ENCODE measurements at regions not wholly inside any gene's neighbourhood (a gene's known extent, or its start where the extent isn't known, plus 50 kb on each side); places are given as distances from the start of the nearest gene placed in this dataset.
A peak's percentile ranks its signal among the peaks of the same experiment; 100 is the strongest.

DNA sequence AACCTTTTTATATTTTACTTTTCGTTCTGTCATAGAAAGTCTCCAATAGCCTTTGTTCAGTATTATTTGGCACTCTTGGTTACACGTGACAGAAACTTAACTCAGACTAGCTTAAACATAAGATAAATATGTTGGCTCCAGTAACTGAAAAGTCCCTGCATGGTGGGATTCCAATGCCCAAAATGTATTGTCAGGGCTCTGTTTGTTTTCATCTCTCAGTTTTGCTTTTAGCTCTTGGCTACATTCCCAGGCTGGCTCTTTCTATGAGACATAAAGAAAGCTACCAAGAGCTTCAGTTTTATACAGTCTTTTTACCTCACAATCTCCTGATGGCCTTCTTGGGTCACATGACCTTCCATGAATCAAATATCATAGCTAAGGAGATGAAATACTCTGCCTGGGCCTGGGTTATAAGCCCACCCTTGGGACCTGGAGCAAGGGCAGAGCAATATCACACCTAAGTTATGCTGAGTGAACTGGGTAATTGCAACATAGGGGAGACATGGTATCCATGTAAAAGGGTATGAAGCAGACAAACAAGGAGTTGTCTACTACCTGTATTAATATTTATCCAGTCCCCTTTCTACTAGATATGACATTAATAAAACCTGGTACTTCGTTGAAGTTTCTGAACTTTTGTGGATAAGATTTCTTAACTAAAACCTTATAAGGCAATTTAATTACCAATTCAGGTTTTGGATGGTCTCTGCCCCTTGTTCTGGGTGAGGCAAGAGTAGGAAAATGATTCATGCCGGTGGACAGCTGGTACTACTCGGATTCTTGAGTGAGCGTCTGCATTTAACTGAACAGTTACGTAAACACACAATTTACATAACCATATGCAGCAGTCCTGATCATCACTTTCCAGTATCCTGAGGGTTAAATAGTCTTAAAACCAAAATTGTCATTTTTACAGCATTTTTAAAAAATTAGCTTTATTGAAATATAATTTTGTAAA, 442.3 kb downstream of the GPATCH2 start:
- no peaks in the 10 kb centered on the region for H3K9me3 ChIP-seq (ENCODE audit: control insufficient read depth, insufficient read depth, low read depth, low read length)
- H2AFZ ChIP-seq (ENCODE audit: low read length) = no peak overlapping the region
- H3K27me3 ChIP-seq (ENCODE audit: control insufficient read depth, insufficient read depth, low read length) = no peaks in the 10 kb centered on the region
- no peak overlapping the region for H3K9ac ChIP-seq (ENCODE audit: insufficient read depth, low read length)
- H3K4me3 ChIP-seq (replicated peaks in 1 of 4; ENCODE audit: control extremely low read depth in 1 of 4, insufficient read depth in 1 of 4, low read depth in 3 of 4, low read length in 4 of 4) = no peak overlapping the region
- DNase-seq (ENCODE audit: low read depth in 2 of 2) = peak; percentile 4 to 68
- TF ChIP-seq EZH2 (IDR thresholded peaks at IDR 0.05; ENCODE audit: low read length, missing control alignments) = no peak
- TF ChIP-seq, protein P1, sequence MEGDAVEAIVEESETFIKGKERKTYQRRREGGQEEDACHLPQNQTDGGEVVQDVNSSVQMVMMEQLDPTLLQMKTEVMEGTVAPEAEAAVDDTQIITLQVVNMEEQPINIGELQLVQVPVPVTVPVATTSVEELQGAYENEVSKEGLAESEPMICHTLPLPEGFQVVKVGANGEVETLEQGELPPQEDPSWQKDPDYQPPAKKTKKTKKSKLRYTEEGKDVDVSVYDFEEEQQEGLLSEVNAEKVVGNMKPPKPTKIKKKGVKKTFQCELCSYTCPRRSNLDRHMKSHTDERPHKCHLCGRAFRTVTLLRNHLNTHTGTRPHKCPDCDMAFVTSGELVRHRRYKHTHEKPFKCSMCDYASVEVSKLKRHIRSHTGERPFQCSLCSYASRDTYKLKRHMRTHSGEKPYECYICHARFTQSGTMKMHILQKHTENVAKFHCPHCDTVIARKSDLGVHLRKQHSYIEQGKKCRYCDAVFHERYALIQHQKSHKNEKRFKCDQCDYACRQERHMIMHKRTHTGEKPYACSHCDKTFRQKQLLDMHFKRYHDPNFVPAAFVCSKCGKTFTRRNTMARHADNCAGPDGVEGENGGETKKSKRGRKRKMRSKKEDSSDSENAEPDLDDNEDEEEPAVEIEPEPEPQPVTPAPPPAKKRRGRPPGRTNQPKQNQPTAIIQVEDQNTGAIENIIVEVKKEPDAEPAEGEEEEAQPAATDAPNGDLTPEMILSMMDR (conservative IDR thresholded peaks at IDR 0.05 in 1 of 2, IDR thresholded peaks at IDR 0.05 in 1 of 2; ENCODE audit: low read depth in 1 of 2, low read length in 2 of 2) = no peak
- no peak overlapping the region for H3K4me2 ChIP-seq (ENCODE audit: extremely low read depth, insufficient read depth, low read length)
- H3K79me2 ChIP-seq (ENCODE audit: control insufficient read depth, insufficient read depth, low read length) = no peaks in the 10 kb centered on the region
- H3K4me1 ChIP-seq (ENCODE audit: control insufficient read depth, extremely low read depth, insufficient read depth, low read length) = no peaks in the 10 kb centered on the region
- no peaks in the 10 kb centered on the region for H3K36me3 ChIP-seq (ENCODE audit: control insufficient read depth, insufficient read depth, low read length)
- no peak overlapping the region for H3K27ac ChIP-seq (ENCODE audit: insufficient read depth, low read length)
- H4K20me1 ChIP-seq (ENCODE audit: control insufficient read depth, extremely low read depth, insufficient read depth, low read length) = no peaks in the 10 kb centered on the region

DNA sequence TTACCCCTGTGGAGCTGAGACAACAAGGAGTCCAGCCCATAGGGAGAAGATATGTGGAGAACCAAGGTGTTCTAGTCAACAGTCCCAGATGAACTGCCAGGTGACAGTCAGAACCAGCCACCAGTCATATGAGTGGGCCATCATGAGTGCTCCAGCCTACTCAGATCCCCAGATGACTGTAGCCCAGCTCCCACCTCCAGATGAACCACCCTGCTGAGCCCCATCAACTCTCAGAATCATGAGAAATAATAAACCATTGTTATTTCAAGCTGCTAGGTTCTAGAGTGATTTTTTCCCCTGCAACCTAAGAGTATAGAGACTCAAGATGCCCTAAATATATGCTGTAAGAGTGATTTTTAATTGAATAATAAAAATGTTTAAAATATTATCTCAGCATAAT, 444.2 kb downstream of the GPATCH2 start:
- Histone ChIP-seq H4K20me1 (ENCODE audit: control insufficient read depth, extremely low read depth, insufficient read depth, low read length) (no peaks in the 10 kb centered on the region), H3K79me2 (ENCODE audit: control insufficient read depth, insufficient read depth, low read length) (no peaks in the 10 kb centered on the region), H3K36me3 (ENCODE audit: control insufficient read depth, insufficient read depth, low read length) (no peaks in the 10 kb centered on the region), H3K4me1 (ENCODE audit: control insufficient read depth, extremely low read depth, insufficient read depth, low read length) (no peaks in the 10 kb centered on the region), H3K9ac (ENCODE audit: insufficient read depth, low read length) (no peak overlapping the region), H3K4me2 (ENCODE audit: extremely low read depth, insufficient read depth, low read length) (no peak overlapping the region), H3K27ac (ENCODE audit: insufficient read depth, low read length) (no peak overlapping the region), H3K4me3 (replicated peaks in 1 of 4; ENCODE audit: control extremely low read depth in 1 of 4, insufficient read depth in 1 of 4, low read depth in 3 of 4, low read length in 4 of 4) (no peak overlapping the region), H3K9me3 (ENCODE audit: control insufficient read depth, insufficient read depth, low read depth, low read length) (no peaks in the 10 kb centered on the region), H2AFZ (ENCODE audit: low read length) (no peak overlapping the region), H3K27me3 (ENCODE audit: control insufficient read depth, insufficient read depth, low read length) (no peaks in the 10 kb centered on the region)
- DNase-seq (ENCODE audit: low read depth in 2 of 2) = no peak
- TF ChIP-seq, protein P1 (conservative IDR thresholded peaks at IDR 0.05 in 1 of 2, IDR thresholded peaks at IDR 0.05 in 1 of 2; ENCODE audit: low read depth in 1 of 2, low read length in 2 of 2) = no peak
- no peak for TF ChIP-seq EZH2 (IDR thresholded peaks at IDR 0.05; ENCODE audit: low read length, missing control alignments)

DNA sequence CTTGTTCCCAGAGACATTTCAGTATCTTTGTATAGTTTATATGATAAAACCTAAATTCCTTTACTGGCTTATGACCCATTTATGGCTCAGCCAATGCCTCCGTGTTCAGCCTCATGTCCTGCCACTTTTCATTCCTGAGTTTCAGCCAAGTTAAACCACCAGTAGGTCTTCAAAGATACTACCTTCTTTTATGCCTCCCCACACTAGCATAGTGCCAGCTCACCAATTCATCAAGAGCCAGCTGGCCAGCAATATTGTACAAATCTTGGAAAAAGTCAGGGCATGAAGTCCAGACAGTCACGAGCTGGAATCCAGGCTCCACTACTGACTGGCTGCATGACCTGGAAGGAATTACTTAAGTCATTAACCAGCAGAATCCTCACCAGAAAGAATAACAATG, 446.0 kb downstream of the GPATCH2 start:
- Histone ChIP-seq H3K9me3 (ENCODE audit: control insufficient read depth, insufficient read depth, low read depth, low read length) (no peaks in the 10 kb centered on the region), H3K27me3 (ENCODE audit: control insufficient read depth, insufficient read depth, low read length) (no peaks in the 10 kb centered on the region), H3K27ac (ENCODE audit: insufficient read depth, low read length) (no peak overlapping the region), H3K36me3 (ENCODE audit: control insufficient read depth, insufficient read depth, low read length) (no peaks in the 10 kb centered on the region), H3K79me2 (ENCODE audit: control insufficient read depth, insufficient read depth, low read length) (no peaks in the 10 kb centered on the region), H3K4me3 (replicated peaks in 1 of 4; ENCODE audit: control extremely low read depth in 1 of 4, insufficient read depth in 1 of 4, low read depth in 3 of 4, low read length in 4 of 4) (no peak overlapping the region), H3K4me1 (ENCODE audit: control insufficient read depth, extremely low read depth, insufficient read depth, low read length) (no peaks in the 10 kb centered on the region), H3K4me2 (ENCODE audit: extremely low read depth, insufficient read depth, low read length) (no peak overlapping the region), H2AFZ (ENCODE audit: low read length) (no peak overlapping the region), H4K20me1 (ENCODE audit: control insufficient read depth, extremely low read depth, insufficient read depth, low read length) (no peaks in the 10 kb centered on the region), H3K9ac (ENCODE audit: insufficient read depth, low read length) (no peak overlapping the region)
- peak in 1 of 2 donors; percentile 4 for DNase-seq (ENCODE audit: low read depth in 2 of 2)
- no peak for TF ChIP-seq EZH2 (IDR thresholded peaks at IDR 0.05; ENCODE audit: low read length, missing control alignments)
- TF ChIP-seq, protein P1 (conservative IDR thresholded peaks at IDR 0.05 in 1 of 2, IDR thresholded peaks at IDR 0.05 in 1 of 2; ENCODE audit: low read depth in 1 of 2, low read length in 2 of 2) = no peak

Data from fibroblast of lung (primary cell).